SK-N-SH (cell line): ENCODE measurements at regions not wholly inside any gene's neighbourhood (a gene's known extent, or its start where the extent isn't known, plus 50 kb on each side); places are given as distances from the start of the nearest gene placed in this dataset.

Source experiments
- CTCF ChIA-PET: fragments of 300-600, 350-600 bp; formaldehyde crosslinking; extraction: SDS; loops from one replicate; lab custom pipeline; 2021; lab: Yijun Ruan, JAX
- POLR2A ChIA-PET: fragments of 350-600 bp; sonication (Branson Sonifier 250); formaldehyde crosslinking; extraction: SDS; loops from one replicate; lab custom pipeline; 2020; ENCODE audit warnings: antibody characterized with exemption, inconsistent platforms; lab: Yijun Ruan, JAX
- DNase-seq: peaks from one replicate; pipeline ENCODE4 v3.0.0; 2012
- H2AFZ ChIP-seq: fragments of 200-600 bp; sonication (generic); 2 replicates; pipeline ENCODE4 v1.8.1; 2016; ENCODE audit warnings: antibody characterized with exemption, mild to moderate bottlenecking, low read depth
- H3F3A ChIP-seq: fragments of 200-600 bp; sonication (generic); replicated peaks from 2 replicates; pipeline ENCODE3; 2016; ENCODE audit warnings: antibody characterized with exemption, mild to moderate bottlenecking; ENCODE audit not compliant: insufficient read depth
- H3K27ac ChIP-seq, 2 experiments: fragments of 200-500 bp in 1 of 2; fragments of 200-600 bp in 1 of 2; sonication (Bioruptor generic) in 1 of 2; sonication (generic), shearing (Covaris generic) in 1 of 2; 2 replicates each; pipeline versions ENCODE4 v1.5.1 to v1.6.1; 2014 to 2016; ENCODE audit warnings: low read depth in 2 of 2, inconsistent platforms in 1 of 2, low read length in 1 of 2, mild to moderate bottlenecking in 1 of 2, mixed read lengths in 1 of 2
- H3K27me3 ChIP-seq: fragments of 200-600 bp; sonication (generic), shearing (Covaris generic); 2 replicates; pipeline ENCODE4 v1.6.1; 2016; ENCODE audit warnings: mixed run types; ENCODE audit not compliant: insufficient read depth
- H3K36me3 ChIP-seq, 2 experiments: fragments of 200-500 bp in 1 of 2; fragments of 200-600 bp in 1 of 2; sonication (Bioruptor generic) in 1 of 2; sonication (generic) in 1 of 2; replicated peaks in 1 of 2; 2 replicates each; pipeline versions ENCODE3 to v1.5.1; 2014 to 2016; ENCODE audit warnings: low read length in 1 of 2, mild to moderate bottlenecking in 1 of 2; ENCODE audit not compliant: insufficient read depth in 2 of 2, control insufficient read depth in 1 of 2
- H3K4me1 ChIP-seq, 2 experiments: fragments of 200-500 bp in 1 of 2; fragments of 200-600 bp in 1 of 2; sonication (Bioruptor generic) in 1 of 2; sonication (generic), shearing (Covaris generic) in 1 of 2; 2 replicates each; pipeline versions ENCODE4 v1.5.1 to v1.6.1; 2014 to 2016; ENCODE audit warnings: low read depth in 1 of 2, low read length in 1 of 2, mixed run types in 1 of 2; ENCODE audit not compliant: insufficient read depth in 2 of 2, control insufficient read depth in 1 of 2
- H3K4me2 ChIP-seq: fragments of 200-600 bp; sonication (generic), shearing (Covaris generic); 2 replicates; pipeline ENCODE4 v1.6.1; 2017; ENCODE audit warnings: mixed run types
- H3K4me3 ChIP-seq, 2 experiments: fragments of 200-500 bp in 1 of 2; fragments of 200-600 bp in 1 of 2; sonication (Bioruptor generic) in 1 of 2; sonication (generic), shearing (Covaris generic) in 1 of 2; 2 replicates each; pipeline versions ENCODE4 v1.5.1 to v1.8.1; 2014 to 2016; ENCODE audit warnings: low read depth in 2 of 2, inconsistent platforms in 1 of 2, low read length in 1 of 2, mild to moderate bottlenecking in 1 of 2, mixed read lengths in 1 of 2, moderate library complexity in 1 of 2
- H3K79me2 ChIP-seq: fragments of 200-600 bp; sonication (generic); 2 replicates; pipeline ENCODE4 v1.8.1; 2017; ENCODE audit warnings: mild to moderate bottlenecking; ENCODE audit not compliant: insufficient read depth
- H3K9ac ChIP-seq: fragments of 200-600 bp; sonication (generic); 2 replicates; pipeline ENCODE4 v1.6.1; 2017; ENCODE audit warnings: mixed run types
- H3K9me2 ChIP-seq: fragments of 200-600 bp; sonication (generic); 2 replicates; pipeline ENCODE4 v1.6.1; 2017; ENCODE audit warnings: mixed run types
- H3K9me3 ChIP-seq: fragments of 200-600 bp; sonication (generic); 2 replicates; pipeline ENCODE4 v1.6.1; 2017; ENCODE audit warnings: mixed run types, mild to moderate bottlenecking, moderate library complexity
- H4K20me1 ChIP-seq: fragments of 200-600 bp; sonication (generic); 2 replicates; pipeline ENCODE4 v1.6.1; 2017; ENCODE audit warnings: mild to moderate bottlenecking, mixed run types; ENCODE audit not compliant: insufficient read depth
- ELF1 ChIP-seq: IDR thresholded peaks from 2 replicates; pipeline ENCODE4 v1.4.0; 2012
- EZH2phosphoT487 ChIP-seq: fragments of 200-600 bp; sonication (generic); IDR thresholded peaks from 2 replicates; pipeline ENCODE4 v1.6.1; 2017; ENCODE audit warnings: low read depth, mixed run types, mild to moderate bottlenecking, antibody characterized with exemption, moderate library complexity, borderline replicate concordance
- FOSL2 ChIP-seq: IDR thresholded peaks from 2 replicates; pipeline ENCODE4 v1.4.0; 2012; ENCODE audit warnings: low read depth, mild to moderate bottlenecking, moderate library complexity, borderline replicate concordance
- FOXM1 ChIP-seq: IDR thresholded peaks from 2 replicates; pipeline ENCODE4 v1.4.0; 2012; ENCODE audit warnings: low read depth, mild to moderate bottlenecking
- GABPA ChIP-seq: IDR thresholded peaks from 2 replicates; pipeline ENCODE4 v1.4.0; 2012; ENCODE audit warnings: low read depth, mild to moderate bottlenecking
- MEF2A ChIP-seq: IDR thresholded peaks from 2 replicates; pipeline ENCODE4 v1.4.0; 2012; ENCODE audit warnings: low read depth, borderline replicate concordance
- NRF1 ChIP-seq: IDR thresholded peaks from 2 replicates; pipeline ENCODE4 v1.6.1; 2012; ENCODE audit warnings: low read depth, mild to moderate bottlenecking, low read length
- RAD21 ChIP-seq: IDR thresholded peaks from 2 replicates; pipeline ENCODE4 v1.6.1; 2012; ENCODE audit warnings: mild to moderate bottlenecking, low read length
- RCOR1 ChIP-seq: fragments of 150-350 bp; IDR thresholded peaks from 2 replicates; pipeline ENCODE4 v1.6.1; 2017; ENCODE audit warnings: antibody characterized with exemption, low read length
- RXRA ChIP-seq: IDR thresholded peaks from 2 replicates; pipeline ENCODE4 v1.4.0; 2012; ENCODE audit warnings: low read depth, mild to moderate bottlenecking, borderline replicate concordance
- SIN3A ChIP-seq: IDR thresholded peaks from 2 replicates; pipeline ENCODE4 v1.6.1; 2012; ENCODE audit warnings: low read depth, mild to moderate bottlenecking, low read length, moderate library complexity, borderline replicate concordance
- SMC3 ChIP-seq: IDR thresholded peaks from 2 replicates; pipeline ENCODE4 v1.6.1; 2012; ENCODE audit warnings: low read depth, low read length, improper control_type of control experiment
- TCF12 ChIP-seq: IDR thresholded peaks from 2 replicates; pipeline ENCODE4 v1.4.0; 2012
- YY1 ChIP-seq: IDR thresholded peaks from 2 replicates; pipeline ENCODE4 v1.4.0; 2012; ENCODE audit warnings: low read depth, mild to moderate bottlenecking
- WGBS: methylation state at CpG from one replicate; pipeline ENCODE4 v1.1.6; 2017; ENCODE audit warnings: low lambda C conversion rate; 5-methylcytosine and 5-hydroxymethylcytosine counted together
- TF ChIP-seq, protein P1 (sequence below): IDR thresholded peaks from 2 replicates; pipeline ENCODE4 v1.6.1; 2012; ENCODE audit warnings: mild to moderate bottlenecking, low read depth, low read length, moderate library complexity
- TF ChIP-seq, protein P2 (sequence below): IDR thresholded peaks from 2 replicates; pipeline ENCODE4; 2012
- TF ChIP-seq, protein P3 (sequence below): fragments of 150-350 bp; IDR thresholded peaks from 2 replicates; pipeline ENCODE4 v1.6.1; 2017; ENCODE audit warnings: antibody characterized with exemption, low read length, low read depth, borderline replicate concordance
- TF ChIP-seq, protein P4 (sequence below): IDR thresholded peaks from 2 replicates; pipeline ENCODE4 v1.4.0; 2012; ENCODE audit warnings: low read depth
- TF ChIP-seq, protein P5 (sequence below): fragments of 200-600 bp; sonication (generic); IDR thresholded peaks from 2 replicates; pipeline ENCODE4 v1.6.1; 2017; ENCODE audit warnings: antibody characterized with exemption, mild to moderate bottlenecking, moderate library complexity
- TF ChIP-seq, protein P6 (sequence below): IDR thresholded peaks from 2 replicates; pipeline ENCODE4 v1.4.0; 2012; ENCODE audit warnings: low read depth, borderline replicate concordance

DNA sequence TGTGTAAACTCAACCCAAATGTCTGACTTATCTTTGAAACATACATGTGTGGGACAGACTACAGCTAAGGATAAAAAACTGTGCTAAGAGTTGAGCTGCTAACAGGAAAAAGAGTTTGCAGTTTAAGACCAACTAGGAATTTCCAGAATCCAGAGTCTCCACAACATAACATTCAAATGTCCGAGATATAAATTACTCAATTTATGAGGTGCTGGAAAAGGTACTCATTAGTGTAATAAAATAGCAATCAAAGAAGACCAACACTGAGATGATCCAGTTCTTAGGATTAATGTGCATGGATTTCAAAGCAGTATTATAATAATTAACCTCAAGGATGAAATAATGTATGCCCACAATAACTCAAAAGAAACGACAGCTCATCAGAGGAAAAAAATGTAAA, 426.5 kb upstream of the KCNMB2 start (continued):
- TF ChIP-seq, protein P1, sequence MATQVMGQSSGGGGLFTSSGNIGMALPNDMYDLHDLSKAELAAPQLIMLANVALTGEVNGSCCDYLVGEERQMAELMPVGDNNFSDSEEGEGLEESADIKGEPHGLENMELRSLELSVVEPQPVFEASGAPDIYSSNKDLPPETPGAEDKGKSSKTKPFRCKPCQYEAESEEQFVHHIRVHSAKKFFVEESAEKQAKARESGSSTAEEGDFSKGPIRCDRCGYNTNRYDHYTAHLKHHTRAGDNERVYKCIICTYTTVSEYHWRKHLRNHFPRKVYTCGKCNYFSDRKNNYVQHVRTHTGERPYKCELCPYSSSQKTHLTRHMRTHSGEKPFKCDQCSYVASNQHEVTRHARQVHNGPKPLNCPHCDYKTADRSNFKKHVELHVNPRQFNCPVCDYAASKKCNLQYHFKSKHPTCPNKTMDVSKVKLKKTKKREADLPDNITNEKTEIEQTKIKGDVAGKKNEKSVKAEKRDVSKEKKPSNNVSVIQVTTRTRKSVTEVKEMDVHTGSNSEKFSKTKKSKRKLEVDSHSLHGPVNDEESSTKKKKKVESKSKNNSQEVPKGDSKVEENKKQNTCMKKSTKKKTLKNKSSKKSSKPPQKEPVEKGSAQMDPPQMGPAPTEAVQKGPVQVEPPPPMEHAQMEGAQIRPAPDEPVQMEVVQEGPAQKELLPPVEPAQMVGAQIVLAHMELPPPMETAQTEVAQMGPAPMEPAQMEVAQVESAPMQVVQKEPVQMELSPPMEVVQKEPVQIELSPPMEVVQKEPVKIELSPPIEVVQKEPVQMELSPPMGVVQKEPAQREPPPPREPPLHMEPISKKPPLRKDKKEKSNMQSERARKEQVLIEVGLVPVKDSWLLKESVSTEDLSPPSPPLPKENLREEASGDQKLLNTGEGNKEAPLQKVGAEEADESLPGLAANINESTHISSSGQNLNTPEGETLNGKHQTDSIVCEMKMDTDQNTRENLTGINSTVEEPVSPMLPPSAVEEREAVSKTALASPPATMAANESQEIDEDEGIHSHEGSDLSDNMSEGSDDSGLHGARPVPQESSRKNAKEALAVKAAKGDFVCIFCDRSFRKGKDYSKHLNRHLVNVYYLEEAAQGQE: no peak
- TF ChIP-seq FOXM1 (no peak), YY1 (no peak), ELF1 (no peak), TCF12 (no peak), RCOR1 (no peak), EZH2phosphoT487 (no peak)
- TF ChIP-seq, protein P2, sequence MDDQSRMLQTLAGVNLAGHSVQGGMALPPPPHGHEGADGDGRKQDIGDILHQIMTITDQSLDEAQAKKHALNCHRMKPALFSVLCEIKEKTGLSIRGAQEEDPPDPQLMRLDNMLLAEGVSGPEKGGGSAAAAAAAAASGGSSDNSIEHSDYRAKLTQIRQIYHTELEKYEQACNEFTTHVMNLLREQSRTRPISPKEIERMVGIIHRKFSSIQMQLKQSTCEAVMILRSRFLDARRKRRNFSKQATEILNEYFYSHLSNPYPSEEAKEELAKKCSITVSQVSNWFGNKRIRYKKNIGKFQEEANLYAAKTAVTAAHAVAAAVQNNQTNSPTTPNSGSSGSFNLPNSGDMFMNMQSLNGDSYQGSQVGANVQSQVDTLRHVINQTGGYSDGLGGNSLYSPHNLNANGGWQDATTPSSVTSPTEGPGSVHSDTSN: no peak

DNA sequence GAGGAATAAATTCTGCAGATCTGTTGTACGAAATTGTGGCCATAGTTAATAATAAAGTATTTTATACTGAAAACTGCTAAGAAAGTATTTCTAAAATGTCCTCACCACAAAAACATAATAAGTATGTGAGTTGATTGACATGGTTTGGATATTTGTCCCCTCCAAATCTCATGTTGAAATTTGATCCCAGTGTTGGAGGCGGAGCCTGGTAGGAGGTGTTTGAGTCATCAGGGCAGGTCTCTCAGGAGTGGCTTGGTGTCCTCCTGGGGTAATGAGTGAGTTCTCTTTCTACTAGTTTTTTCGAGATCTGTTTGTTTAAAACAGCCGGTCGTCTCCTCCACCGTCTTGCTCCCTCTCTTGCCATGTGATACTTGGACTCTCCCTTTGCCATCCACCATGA, 424.1 kb upstream of the KCNMB2 start:
- Histone ChIP-seq H3K27ac (no peak overlapping the region), H3K79me2 (no peaks in the 10 kb centered on the region), H2AFZ (no peak overlapping the region), H3K9me3 (no peaks in the 10 kb centered on the region), H3K4me1 (no peaks in the 10 kb centered on the region; a peak in 1 of 4 replicates), H3K9me2 (no peaks in the 10 kb centered on the region), H3K36me3 (no peaks in the 10 kb centered on the region), H3F3A (no peaks in the 10 kb centered on the region), H3K9ac (no peak overlapping the region), H4K20me1 (no peaks in the 10 kb centered on the region), H3K4me2 (no peak overlapping the region), H3K4me3 (no peak overlapping the region), H3K27me3 (no peaks in the 10 kb centered on the region)
- 93% methylated on average over 6 of the region's 6 CpGs for WGBS
- ChIA-PET POLR2A (no interaction called here), CTCF (no interaction called here)
- TF ChIP-seq GABPA: no peak
- no peak for TF ChIP-seq RXRA
- TF ChIP-seq YY1: no peak
- TF ChIP-seq, protein P3, sequence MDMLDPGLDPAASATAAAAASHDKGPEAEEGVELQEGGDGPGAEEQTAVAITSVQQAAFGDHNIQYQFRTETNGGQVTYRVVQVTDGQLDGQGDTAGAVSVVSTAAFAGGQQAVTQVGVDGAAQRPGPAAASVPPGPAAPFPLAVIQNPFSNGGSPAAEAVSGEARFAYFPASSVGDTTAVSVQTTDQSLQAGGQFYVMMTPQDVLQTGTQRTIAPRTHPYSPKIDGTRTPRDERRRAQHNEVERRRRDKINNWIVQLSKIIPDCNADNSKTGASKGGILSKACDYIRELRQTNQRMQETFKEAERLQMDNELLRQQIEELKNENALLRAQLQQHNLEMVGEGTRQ: no peak
- TF ChIP-seq, protein P4, sequence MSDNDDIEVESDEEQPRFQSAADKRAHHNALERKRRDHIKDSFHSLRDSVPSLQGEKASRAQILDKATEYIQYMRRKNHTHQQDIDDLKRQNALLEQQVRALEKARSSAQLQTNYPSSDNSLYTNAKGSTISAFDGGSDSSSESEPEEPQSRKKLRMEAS: no peak
- TF ChIP-seq SMC3: no peak
- TF ChIP-seq, protein P1: no peak
- TF ChIP-seq MEF2A: no peak
- TF ChIP-seq ELF1: no peak
- TF ChIP-seq NRF1: no peak
- TF ChIP-seq SIN3A: no peak
- no peak for TF ChIP-seq RAD21
- TF ChIP-seq, protein P5, sequence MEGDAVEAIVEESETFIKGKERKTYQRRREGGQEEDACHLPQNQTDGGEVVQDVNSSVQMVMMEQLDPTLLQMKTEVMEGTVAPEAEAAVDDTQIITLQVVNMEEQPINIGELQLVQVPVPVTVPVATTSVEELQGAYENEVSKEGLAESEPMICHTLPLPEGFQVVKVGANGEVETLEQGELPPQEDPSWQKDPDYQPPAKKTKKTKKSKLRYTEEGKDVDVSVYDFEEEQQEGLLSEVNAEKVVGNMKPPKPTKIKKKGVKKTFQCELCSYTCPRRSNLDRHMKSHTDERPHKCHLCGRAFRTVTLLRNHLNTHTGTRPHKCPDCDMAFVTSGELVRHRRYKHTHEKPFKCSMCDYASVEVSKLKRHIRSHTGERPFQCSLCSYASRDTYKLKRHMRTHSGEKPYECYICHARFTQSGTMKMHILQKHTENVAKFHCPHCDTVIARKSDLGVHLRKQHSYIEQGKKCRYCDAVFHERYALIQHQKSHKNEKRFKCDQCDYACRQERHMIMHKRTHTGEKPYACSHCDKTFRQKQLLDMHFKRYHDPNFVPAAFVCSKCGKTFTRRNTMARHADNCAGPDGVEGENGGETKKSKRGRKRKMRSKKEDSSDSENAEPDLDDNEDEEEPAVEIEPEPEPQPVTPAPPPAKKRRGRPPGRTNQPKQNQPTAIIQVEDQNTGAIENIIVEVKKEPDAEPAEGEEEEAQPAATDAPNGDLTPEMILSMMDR: no peak
- TF ChIP-seq, protein P6, sequence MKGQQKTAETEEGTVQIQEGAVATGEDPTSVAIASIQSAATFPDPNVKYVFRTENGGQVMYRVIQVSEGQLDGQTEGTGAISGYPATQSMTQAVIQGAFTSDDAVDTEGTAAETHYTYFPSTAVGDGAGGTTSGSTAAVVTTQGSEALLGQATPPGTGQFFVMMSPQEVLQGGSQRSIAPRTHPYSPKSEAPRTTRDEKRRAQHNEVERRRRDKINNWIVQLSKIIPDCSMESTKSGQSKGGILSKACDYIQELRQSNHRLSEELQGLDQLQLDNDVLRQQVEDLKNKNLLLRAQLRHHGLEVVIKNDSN: no peak
- TF ChIP-seq FOSL2: no peak
- no peak for DNase-seq
